ENCODE measurements at regions not wholly inside any gene's neighbourhood (a gene's known extent, or its start where the extent isn't known, plus 50 kb on each side); places are given as distances from the start of the nearest gene placed in this dataset.

GRCh38 chrX:40290517-40290916, 192.8 kb upstream of the BCOR start:
- Histone ChIP-seq H3K36me3 (replicated peaks in 1 of 2; ENCODE audit: control insufficient read depth in 1 of 2, insufficient read depth in 2 of 2, low read length in 1 of 2) (no peaks in the 10 kb centered on the region), H3K4me3 (ENCODE audit: low read depth in 2 of 2, low read length in 1 of 2) (no peak overlapping the region), H3K4me2 (no peak overlapping the region), H2AFZ (ENCODE audit: low read depth) (no peak overlapping the region), H3K9me3 (no peaks in the 10 kb centered on the region), H3K27ac (ENCODE audit: low read depth in 2 of 2, low read length in 1 of 2) (no peak overlapping the region), H3K9me2 (no peaks in the 10 kb centered on the region), H3K4me1 (ENCODE audit: control insufficient read depth in 1 of 2, insufficient read depth in 2 of 2, low read depth in 1 of 2, low read length in 1 of 2) (no peaks in the 10 kb centered on the region), H3K9ac (no peak overlapping the region), H4K20me1 (ENCODE audit: insufficient read depth) (no peaks in the 10 kb centered on the region), H3K27me3 (ENCODE audit: insufficient read depth) (peaks cover 1% of the 10 kb centered on the region; the same call in 1 of the 2 replicates), H3F3A (replicated peaks; ENCODE audit: insufficient read depth) (no peaks in the 10 kb centered on the region), H3K79me2 (ENCODE audit: insufficient read depth) (no peaks in the 10 kb centered on the region)
- DNase-seq: no peak
- ChIA-PET POLR2A (no interaction called here), CTCF (no interaction called here)
- TF ChIP-seq NRF1 (IDR thresholded peaks at IDR 0.05; ENCODE audit: low read depth, low read length): no peak
- TF ChIP-seq, protein P1, sequence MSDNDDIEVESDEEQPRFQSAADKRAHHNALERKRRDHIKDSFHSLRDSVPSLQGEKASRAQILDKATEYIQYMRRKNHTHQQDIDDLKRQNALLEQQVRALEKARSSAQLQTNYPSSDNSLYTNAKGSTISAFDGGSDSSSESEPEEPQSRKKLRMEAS (IDR thresholded peaks at IDR 0.05; ENCODE audit: low read depth): no peak
- TF ChIP-seq, protein P2, sequence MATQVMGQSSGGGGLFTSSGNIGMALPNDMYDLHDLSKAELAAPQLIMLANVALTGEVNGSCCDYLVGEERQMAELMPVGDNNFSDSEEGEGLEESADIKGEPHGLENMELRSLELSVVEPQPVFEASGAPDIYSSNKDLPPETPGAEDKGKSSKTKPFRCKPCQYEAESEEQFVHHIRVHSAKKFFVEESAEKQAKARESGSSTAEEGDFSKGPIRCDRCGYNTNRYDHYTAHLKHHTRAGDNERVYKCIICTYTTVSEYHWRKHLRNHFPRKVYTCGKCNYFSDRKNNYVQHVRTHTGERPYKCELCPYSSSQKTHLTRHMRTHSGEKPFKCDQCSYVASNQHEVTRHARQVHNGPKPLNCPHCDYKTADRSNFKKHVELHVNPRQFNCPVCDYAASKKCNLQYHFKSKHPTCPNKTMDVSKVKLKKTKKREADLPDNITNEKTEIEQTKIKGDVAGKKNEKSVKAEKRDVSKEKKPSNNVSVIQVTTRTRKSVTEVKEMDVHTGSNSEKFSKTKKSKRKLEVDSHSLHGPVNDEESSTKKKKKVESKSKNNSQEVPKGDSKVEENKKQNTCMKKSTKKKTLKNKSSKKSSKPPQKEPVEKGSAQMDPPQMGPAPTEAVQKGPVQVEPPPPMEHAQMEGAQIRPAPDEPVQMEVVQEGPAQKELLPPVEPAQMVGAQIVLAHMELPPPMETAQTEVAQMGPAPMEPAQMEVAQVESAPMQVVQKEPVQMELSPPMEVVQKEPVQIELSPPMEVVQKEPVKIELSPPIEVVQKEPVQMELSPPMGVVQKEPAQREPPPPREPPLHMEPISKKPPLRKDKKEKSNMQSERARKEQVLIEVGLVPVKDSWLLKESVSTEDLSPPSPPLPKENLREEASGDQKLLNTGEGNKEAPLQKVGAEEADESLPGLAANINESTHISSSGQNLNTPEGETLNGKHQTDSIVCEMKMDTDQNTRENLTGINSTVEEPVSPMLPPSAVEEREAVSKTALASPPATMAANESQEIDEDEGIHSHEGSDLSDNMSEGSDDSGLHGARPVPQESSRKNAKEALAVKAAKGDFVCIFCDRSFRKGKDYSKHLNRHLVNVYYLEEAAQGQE (IDR thresholded peaks at IDR 0.05; ENCODE audit: low read depth, low read length): no peak
- no peak for TF ChIP-seq POLR2AphosphoS5 (IDR thresholded peaks at IDR 0.05; ENCODE audit: low read depth, low read length)
- 57% methylated on average over 7 of the region's 7 CpGs for WGBS (ENCODE audit: low lambda C conversion rate)

GRCh38 chrX:40285876-40286275, 188.1 kb upstream of the BCOR start:
- no peaks in the 10 kb centered on the region for H3F3A ChIP-seq (replicated peaks; ENCODE audit: insufficient read depth)
- no peaks in the 10 kb centered on the region; the same call in 1 of the 2 replicates for H3K27me3 ChIP-seq (ENCODE audit: insufficient read depth)
- H3K9ac ChIP-seq: no peak overlapping the region
- ChIA-PET CTCF (interaction anchor here (1.1 kb wide), 1 partner anchor 10 kb away, joined by 4 read pairs; no protein-coding TSS in a partner anchor), POLR2A (no interaction called here)
- H2AFZ ChIP-seq (ENCODE audit: low read depth): no peak overlapping the region
- no peak overlapping the region for H3K4me3 ChIP-seq (ENCODE audit: low read depth in 2 of 2, low read length in 1 of 2)
- no peaks in the 10 kb centered on the region; a peak in 1 of 4 replicates for H3K4me1 ChIP-seq (ENCODE audit: control insufficient read depth in 1 of 2, insufficient read depth in 2 of 2, low read depth in 1 of 2, low read length in 1 of 2)
- H3K27ac ChIP-seq (ENCODE audit: low read depth in 2 of 2, low read length in 1 of 2): no peak overlapping the region
- no peaks in the 10 kb centered on the region for H3K36me3 ChIP-seq (replicated peaks in 1 of 2; ENCODE audit: control insufficient read depth in 1 of 2, insufficient read depth in 2 of 2, low read length in 1 of 2)
- no peaks in the 10 kb centered on the region for H3K9me2 ChIP-seq
- no peak overlapping the region for H3K4me2 ChIP-seq
- H3K79me2 ChIP-seq (ENCODE audit: insufficient read depth): no peaks in the 10 kb centered on the region
- DNase-seq: no peak
- no CpG with 5 or more reads among the region's 2 CpGs for WGBS (ENCODE audit: low lambda C conversion rate)
- H4K20me1 ChIP-seq (ENCODE audit: insufficient read depth): no peaks in the 10 kb centered on the region
- H3K9me3 ChIP-seq: peaks cover 4% of the 10 kb centered on the region; the same call in 1 of the 2 replicates
- TF ChIP-seq MXI1 (IDR thresholded peaks at IDR 0.05; ENCODE audit: low read depth, low read length) (no peak), CHD2 (IDR thresholded peaks at IDR 0.05; ENCODE audit: low read length, partially characterized antibody) (no peak), RFX5 (IDR thresholded peaks at IDR 0.05; ENCODE audit: low read length) (no peak), RXRA (IDR thresholded peaks at IDR 0.05; ENCODE audit: borderline replicate concordance, low read depth) (no peak), EP300 (IDR thresholded peaks at IDR 0.05; ENCODE audit: borderline replicate concordance in 1 of 2, low read depth in 1 of 2, low read length in 1 of 2) (no peak), TEAD4 (IDR thresholded peaks at IDR 0.05; ENCODE audit: borderline replicate concordance, insufficient read depth) (no peak), POLR2AphosphoS5 (IDR thresholded peaks at IDR 0.05; ENCODE audit: low read depth, low read length) (no peak), RCOR1 (IDR thresholded peaks at IDR 0.05; ENCODE audit: low read length) (no peak), TAF1 (IDR thresholded peaks at IDR 0.05; ENCODE audit: borderline replicate concordance, low read depth, low read length) (no peak), IRF3 (IDR thresholded peaks at IDR 0.05; ENCODE audit: low read depth, low read length) (no peak)
- TF ChIP-seq, protein P2 (IDR thresholded peaks at IDR 0.05; ENCODE audit: low read depth, low read length): no peak
- TF ChIP-seq, protein P1 (IDR thresholded peaks at IDR 0.05; ENCODE audit: low read depth): no peak
- TF ChIP-seq, protein P3, sequence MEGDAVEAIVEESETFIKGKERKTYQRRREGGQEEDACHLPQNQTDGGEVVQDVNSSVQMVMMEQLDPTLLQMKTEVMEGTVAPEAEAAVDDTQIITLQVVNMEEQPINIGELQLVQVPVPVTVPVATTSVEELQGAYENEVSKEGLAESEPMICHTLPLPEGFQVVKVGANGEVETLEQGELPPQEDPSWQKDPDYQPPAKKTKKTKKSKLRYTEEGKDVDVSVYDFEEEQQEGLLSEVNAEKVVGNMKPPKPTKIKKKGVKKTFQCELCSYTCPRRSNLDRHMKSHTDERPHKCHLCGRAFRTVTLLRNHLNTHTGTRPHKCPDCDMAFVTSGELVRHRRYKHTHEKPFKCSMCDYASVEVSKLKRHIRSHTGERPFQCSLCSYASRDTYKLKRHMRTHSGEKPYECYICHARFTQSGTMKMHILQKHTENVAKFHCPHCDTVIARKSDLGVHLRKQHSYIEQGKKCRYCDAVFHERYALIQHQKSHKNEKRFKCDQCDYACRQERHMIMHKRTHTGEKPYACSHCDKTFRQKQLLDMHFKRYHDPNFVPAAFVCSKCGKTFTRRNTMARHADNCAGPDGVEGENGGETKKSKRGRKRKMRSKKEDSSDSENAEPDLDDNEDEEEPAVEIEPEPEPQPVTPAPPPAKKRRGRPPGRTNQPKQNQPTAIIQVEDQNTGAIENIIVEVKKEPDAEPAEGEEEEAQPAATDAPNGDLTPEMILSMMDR (IDR thresholded peaks at IDR 0.05): no peak

Measured in SK-N-SH (cell line).